ENCODE measurements at regions not wholly inside any gene's neighbourhood (a gene's known extent, or its start where the extent isn't known, plus 50 kb on each side); places are given as distances from the start of the nearest gene placed in this dataset.

DNA sequence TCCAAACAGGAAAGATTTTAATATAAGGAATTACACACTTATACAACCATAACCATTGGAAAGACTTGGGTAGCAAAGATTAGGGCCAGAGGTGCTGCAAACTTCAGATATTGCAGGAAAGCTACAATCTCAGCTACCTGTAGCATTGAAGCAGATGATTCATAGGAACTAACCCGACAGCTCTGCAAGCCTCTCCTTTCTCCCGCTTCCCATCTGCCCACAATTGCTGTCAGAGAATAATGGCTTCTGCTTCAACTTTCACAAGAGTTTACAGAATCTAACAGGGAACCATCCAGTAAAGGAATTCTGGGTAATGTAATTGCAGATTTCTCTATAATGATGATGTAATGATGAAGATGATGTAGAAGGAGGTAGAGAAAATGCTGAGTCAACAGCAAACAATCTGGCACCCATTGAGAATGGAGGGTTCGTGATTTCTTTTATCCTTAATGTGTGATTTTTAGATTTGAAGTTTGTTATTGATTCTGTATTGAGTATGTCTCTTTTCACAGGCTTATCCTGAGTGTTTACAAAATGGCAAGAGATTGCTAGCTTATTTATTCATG, 70.8 kb upstream of the USP47 start:
- 4% methylated on average over 3 of the region's 3 CpGs for WGBS (ENCODE audit: low lambda C conversion rate)
- no peak for DNase-seq (ENCODE audit: low spot score)
- ChIA-PET CTCF (ENCODE audit: low intra/inter-chr PET ratio, low total read pairs) (no interaction called here), POLR2A (no interaction called here)
- H3K4me2 ChIP-seq (ENCODE audit: low read depth, low read length): no peak overlapping the region
- H3K9ac ChIP-seq (ENCODE audit: insufficient read depth, low read depth, low read length): no peak overlapping the region
- H3K4me3 ChIP-seq (replicated peaks in 1 of 3; ENCODE audit: insufficient read depth in 1 of 3, low read depth in 2 of 3, low read length in 3 of 3): no peak overlapping the region
- H3K4me1 ChIP-seq (ENCODE audit: insufficient read depth, low read length): no peaks in the 10 kb centered on the region
- in situ Hi-C loops (cut with HindIII; ENCODE audit: extremely low pct_ligation_motif_present, low pct_unique_long_range_greater_than_20kb) (no loop called here), intact Hi-C loops (cut with micrococcal nuclease; ENCODE audit: unreplicated experiment) (no loop called here)
- no peak overlapping the region for H3K27ac ChIP-seq (ENCODE audit: extremely low read length, insufficient read depth, low read length)
- H2AFZ ChIP-seq (ENCODE audit: low read length): no peak overlapping the region
- H3K9me3 ChIP-seq (ENCODE audit: low read length): no peaks in the 10 kb centered on the region
- no peaks in the 10 kb centered on the region for H4K20me1 ChIP-seq (ENCODE audit: insufficient read depth, low read length)
- FAIRE-seq: no peak
- TF ChIP-seq KMT2A (CRISPR knock-in tag; IDR thresholded peaks at IDR 0.05): no peak
- TF ChIP-seq MAFK (conservative IDR thresholded peaks at IDR 0.05 in 1 of 2, IDR thresholded peaks at IDR 0.05 in 1 of 2; ENCODE audit: low read length in 2 of 2): peak; percentile 92 to 97
- peak; percentile 94 for TF ChIP-seq MAFF (IDR thresholded peaks at IDR 0.05; ENCODE audit: low read depth, low read length)
- TF ChIP-seq MATR3 (CRISPR knock-in tag; IDR thresholded peaks at IDR 0.05): no peak
- no peak for TF ChIP-seq ZNF333 (CRISPR knock-in tag; IDR thresholded peaks at IDR 0.05; ENCODE audit: borderline replicate concordance)
- TF ChIP-seq SP4 (CRISPR knock-in tag; IDR thresholded peaks at IDR 0.05): no peak
- no peak for TF ChIP-seq DPF2 (CRISPR knock-in tag; IDR thresholded peaks at IDR 0.05; ENCODE audit: borderline replicate concordance, low read depth)
- TF ChIP-seq ATF7 (IDR thresholded peaks at IDR 0.05): peak; percentile 76
- no peak for TF ChIP-seq ATF7 (CRISPR knock-in tag; IDR thresholded peaks at IDR 0.05)
- TF ChIP-seq PCBP2 (optimal IDR thresholded peaks at IDR 0.05; ENCODE audit: low read depth, low read length, poor library complexity, severe bottlenecking): no peak
- TF ChIP-seq, protein P1, sequence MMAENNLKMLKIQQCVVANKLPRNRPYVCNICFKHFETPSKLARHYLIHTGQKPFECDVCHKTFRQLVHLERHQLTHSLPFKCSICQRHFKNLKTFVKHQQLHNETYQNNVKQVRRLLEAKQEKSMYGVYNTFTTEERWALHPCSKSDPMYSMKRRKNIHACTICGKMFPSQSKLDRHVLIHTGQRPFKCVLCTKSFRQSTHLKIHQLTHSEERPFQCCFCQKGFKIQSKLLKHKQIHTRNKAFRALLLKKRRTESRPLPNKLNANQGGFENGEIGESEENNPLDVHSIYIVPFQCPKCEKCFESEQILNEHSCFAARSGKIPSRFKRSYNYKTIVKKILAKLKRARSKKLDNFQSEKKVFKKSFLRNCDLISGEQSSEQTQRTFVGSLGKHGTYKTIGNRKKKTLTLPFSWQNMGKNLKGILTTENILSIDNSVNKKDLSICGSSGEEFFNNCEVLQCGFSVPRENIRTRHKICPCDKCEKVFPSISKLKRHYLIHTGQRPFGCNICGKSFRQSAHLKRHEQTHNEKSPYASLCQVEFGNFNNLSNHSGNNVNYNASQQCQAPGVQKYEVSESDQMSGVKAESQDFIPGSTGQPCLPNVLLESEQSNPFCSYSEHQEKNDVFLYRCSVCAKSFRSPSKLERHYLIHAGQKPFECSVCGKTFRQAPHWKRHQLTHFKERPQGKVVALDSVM (CRISPR knock-in tag; IDR thresholded peaks at IDR 0.05): no peak
- TF ChIP-seq SP140L (CRISPR knock-in tag; IDR thresholded peaks at IDR 0.05; ENCODE audit: borderline replicate concordance): no peak
- no peak for TF ChIP-seq ZIK1 (CRISPR knock-in tag; IDR thresholded peaks at IDR 0.05; ENCODE audit: borderline replicate concordance, low read depth)
- no peak for TF ChIP-seq CHCHD3 (CRISPR knock-in tag; IDR thresholded peaks at IDR 0.05)
- no peak for TF ChIP-seq ZNF446 (CRISPR knock-in tag; IDR thresholded peaks at IDR 0.05)
- no peak for ATAC-seq
- H3K36me3 ChIP-seq (replicated peaks in 1 of 2; ENCODE audit: control insufficient read depth in 1 of 2, insufficient read depth in 2 of 2, low read length in 2 of 2): no peaks in the 10 kb centered on the region
- peaks cover 2 to 5% of the 10 kb centered on the region in 2 experiments; a peak in 2 of 5 replicates for H3K27me3 ChIP-seq (ENCODE audit: control insufficient read depth in 1 of 2, insufficient read depth in 2 of 2, low read length in 2 of 2)
- BruUV-seq (replicated peaks): no TSS peak
- no peaks in the 10 kb centered on the region for H3K79me2 ChIP-seq (ENCODE audit: insufficient read depth, low read length)
